ENCODE measurements at regions not wholly inside any gene's neighbourhood (a gene's known extent, or its start where the extent isn't known, plus 50 kb on each side); places are given as distances from the start of the nearest gene placed in this dataset.

DNA sequence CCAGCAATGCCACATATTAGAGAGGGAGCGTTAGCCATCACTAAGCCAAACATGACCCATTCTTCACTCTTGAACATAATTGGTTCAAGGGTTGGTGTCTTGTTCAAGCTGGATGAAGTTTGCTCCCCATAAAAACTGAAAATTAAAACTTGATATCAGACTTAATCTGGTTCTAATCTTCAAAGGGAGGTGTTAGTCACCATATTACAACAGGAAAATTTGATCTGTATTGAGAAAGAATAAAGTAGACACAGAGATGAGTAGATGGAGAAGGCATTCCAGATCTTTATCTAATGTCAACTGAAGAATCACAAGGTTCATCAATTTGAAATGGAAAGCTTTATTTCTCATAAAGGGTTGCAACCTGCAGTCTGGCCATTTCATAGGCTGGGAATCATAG is 972.8 kb downstream of the HACE1 start (continued):
- TF ChIP-seq EZH2phosphoT487 (IDR thresholded peaks at IDR 0.05; ENCODE audit: borderline replicate concordance, low read depth): no peak

DNA sequence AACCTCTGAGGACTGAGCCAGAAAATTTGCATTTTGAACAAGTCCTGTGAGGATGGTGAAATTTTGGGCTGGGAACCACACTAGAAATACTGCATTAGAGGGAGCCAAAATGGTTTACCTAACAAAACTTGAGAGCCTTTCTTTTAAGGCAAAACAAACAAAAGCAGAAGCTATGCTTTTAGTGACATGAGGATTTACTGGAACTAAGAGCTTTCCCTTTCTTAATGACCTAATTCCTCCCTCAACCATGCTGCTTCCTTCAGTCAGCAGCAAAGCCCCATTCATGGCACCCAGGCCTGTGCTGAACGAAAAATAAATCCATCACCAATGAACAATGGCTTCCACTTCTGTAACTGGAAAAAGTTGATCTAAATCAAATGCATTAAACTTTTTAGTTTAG is 974.3 kb downstream of the HACE1 start:
- ChIA-PET POLR2A (no interaction called here), CTCF (no interaction called here)
- DNase-seq: no peak
- no peaks in the 10 kb centered on the region for H3K9me3 ChIP-seq
- H3K27ac ChIP-seq (ENCODE audit: low read depth in 2 of 2, low read length in 1 of 2): no peak overlapping the region
- no peaks in the 10 kb centered on the region for H3K79me2 ChIP-seq (ENCODE audit: insufficient read depth)
- H2AFZ ChIP-seq (ENCODE audit: low read depth): no peak overlapping the region
- no peaks in the 10 kb centered on the region for H3K36me3 ChIP-seq (replicated peaks in 1 of 2; ENCODE audit: control insufficient read depth in 1 of 2, insufficient read depth in 2 of 2, low read length in 1 of 2)
- no peaks in the 10 kb centered on the region for H3K9me2 ChIP-seq
- no peaks in the 10 kb centered on the region for H4K20me1 ChIP-seq (ENCODE audit: insufficient read depth)
- no peak overlapping the region for H3K9ac ChIP-seq
- H3K27me3 ChIP-seq (ENCODE audit: insufficient read depth): no peaks in the 10 kb centered on the region
- WGBS (ENCODE audit: low lambda C conversion rate): 33% methylated on average over 1 of the region's 1 CpG
- no peaks in the 10 kb centered on the region for H3K4me1 ChIP-seq (ENCODE audit: control insufficient read depth in 1 of 2, insufficient read depth in 2 of 2, low read depth in 1 of 2, low read length in 1 of 2)
- TF ChIP-seq RCOR1 (IDR thresholded peaks at IDR 0.05; ENCODE audit: low read length): no peak
- no peak for TF ChIP-seq CHD2 (IDR thresholded peaks at IDR 0.05; ENCODE audit: low read length, partially characterized antibody)
- TF ChIP-seq, protein P1, sequence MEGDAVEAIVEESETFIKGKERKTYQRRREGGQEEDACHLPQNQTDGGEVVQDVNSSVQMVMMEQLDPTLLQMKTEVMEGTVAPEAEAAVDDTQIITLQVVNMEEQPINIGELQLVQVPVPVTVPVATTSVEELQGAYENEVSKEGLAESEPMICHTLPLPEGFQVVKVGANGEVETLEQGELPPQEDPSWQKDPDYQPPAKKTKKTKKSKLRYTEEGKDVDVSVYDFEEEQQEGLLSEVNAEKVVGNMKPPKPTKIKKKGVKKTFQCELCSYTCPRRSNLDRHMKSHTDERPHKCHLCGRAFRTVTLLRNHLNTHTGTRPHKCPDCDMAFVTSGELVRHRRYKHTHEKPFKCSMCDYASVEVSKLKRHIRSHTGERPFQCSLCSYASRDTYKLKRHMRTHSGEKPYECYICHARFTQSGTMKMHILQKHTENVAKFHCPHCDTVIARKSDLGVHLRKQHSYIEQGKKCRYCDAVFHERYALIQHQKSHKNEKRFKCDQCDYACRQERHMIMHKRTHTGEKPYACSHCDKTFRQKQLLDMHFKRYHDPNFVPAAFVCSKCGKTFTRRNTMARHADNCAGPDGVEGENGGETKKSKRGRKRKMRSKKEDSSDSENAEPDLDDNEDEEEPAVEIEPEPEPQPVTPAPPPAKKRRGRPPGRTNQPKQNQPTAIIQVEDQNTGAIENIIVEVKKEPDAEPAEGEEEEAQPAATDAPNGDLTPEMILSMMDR (IDR thresholded peaks at IDR 0.05): no peak
- TF ChIP-seq FOXJ3 (CRISPR knock-in tag; IDR thresholded peaks at IDR 0.05): no peak
- no peak for TF ChIP-seq NRF1 (IDR thresholded peaks at IDR 0.05; ENCODE audit: low read depth, low read length)
- TF ChIP-seq, protein P2, sequence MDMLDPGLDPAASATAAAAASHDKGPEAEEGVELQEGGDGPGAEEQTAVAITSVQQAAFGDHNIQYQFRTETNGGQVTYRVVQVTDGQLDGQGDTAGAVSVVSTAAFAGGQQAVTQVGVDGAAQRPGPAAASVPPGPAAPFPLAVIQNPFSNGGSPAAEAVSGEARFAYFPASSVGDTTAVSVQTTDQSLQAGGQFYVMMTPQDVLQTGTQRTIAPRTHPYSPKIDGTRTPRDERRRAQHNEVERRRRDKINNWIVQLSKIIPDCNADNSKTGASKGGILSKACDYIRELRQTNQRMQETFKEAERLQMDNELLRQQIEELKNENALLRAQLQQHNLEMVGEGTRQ (IDR thresholded peaks at IDR 0.05; ENCODE audit: borderline replicate concordance, low read depth, low read length): no peak
- TF ChIP-seq POLR2AphosphoS5 (IDR thresholded peaks at IDR 0.05; ENCODE audit: low read depth, low read length): no peak
- TF ChIP-seq MXI1 (IDR thresholded peaks at IDR 0.05; ENCODE audit: low read depth, low read length): no peak
- TF ChIP-seq, protein P3, sequence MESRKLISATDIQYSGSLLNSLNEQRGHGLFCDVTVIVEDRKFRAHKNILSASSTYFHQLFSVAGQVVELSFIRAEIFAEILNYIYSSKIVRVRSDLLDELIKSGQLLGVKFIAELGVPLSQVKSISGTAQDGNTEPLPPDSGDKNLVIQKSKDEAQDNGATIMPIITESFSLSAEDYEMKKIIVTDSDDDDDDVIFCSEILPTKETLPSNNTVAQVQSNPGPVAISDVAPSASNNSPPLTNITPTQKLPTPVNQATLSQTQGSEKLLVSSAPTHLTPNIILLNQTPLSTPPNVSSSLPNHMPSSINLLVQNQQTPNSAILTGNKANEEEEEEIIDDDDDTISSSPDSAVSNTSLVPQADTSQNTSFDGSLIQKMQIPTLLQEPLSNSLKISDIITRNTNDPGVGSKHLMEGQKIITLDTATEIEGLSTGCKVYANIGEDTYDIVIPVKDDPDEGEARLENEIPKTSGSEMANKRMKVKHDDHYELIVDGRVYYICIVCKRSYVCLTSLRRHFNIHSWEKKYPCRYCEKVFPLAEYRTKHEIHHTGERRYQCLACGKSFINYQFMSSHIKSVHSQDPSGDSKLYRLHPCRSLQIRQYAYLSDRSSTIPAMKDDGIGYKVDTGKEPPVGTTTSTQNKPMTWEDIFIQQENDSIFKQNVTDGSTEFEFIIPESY (IDR thresholded peaks at IDR 0.05; ENCODE audit: borderline replicate concordance, low read depth): no peak
- no peaks in the 10 kb centered on the region for H3F3A ChIP-seq (replicated peaks; ENCODE audit: insufficient read depth)
- H3K4me2 ChIP-seq: no peak overlapping the region
- no peak overlapping the region for H3K4me3 ChIP-seq (ENCODE audit: low read depth in 2 of 2, low read length in 1 of 2)

DNA sequence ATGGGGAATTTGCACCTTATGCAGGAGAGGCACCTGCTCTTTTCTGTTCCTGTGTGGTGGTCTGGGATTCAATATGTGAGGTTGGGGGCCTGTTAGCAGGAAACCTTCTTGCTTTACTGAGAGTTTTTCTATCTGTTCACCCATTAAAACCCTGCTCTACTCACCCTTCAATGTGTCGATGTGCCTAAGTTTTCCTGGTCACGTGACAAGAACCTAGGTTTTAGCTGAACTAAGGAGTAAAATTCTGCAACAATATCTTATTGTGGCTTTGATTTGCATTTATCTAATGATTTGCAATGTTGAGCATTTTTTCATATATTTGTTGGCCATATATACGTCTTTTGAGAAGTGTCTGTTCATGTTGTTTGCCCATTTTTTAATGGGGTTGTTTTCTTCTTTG is 979.9 kb downstream of the HACE1 start:
- no peak for DNase-seq
- Histone ChIP-seq H4K20me1 (ENCODE audit: insufficient read depth) (no peaks in the 10 kb centered on the region), H3K4me1 (ENCODE audit: control insufficient read depth in 1 of 2, insufficient read depth in 2 of 2, low read depth in 1 of 2, low read length in 1 of 2) (no peaks in the 10 kb centered on the region), H3K36me3 (replicated peaks in 1 of 2; ENCODE audit: control insufficient read depth in 1 of 2, insufficient read depth in 2 of 2, low read length in 1 of 2) (no peaks in the 10 kb centered on the region), H3K9me2 (no peaks in the 10 kb centered on the region), H3K27me3 (ENCODE audit: insufficient read depth) (no peaks in the 10 kb centered on the region), H3K9me3 (no peaks in the 10 kb centered on the region), H3K4me3 (ENCODE audit: low read depth in 2 of 2, low read length in 1 of 2) (no peak overlapping the region), H3K79me2 (ENCODE audit: insufficient read depth) (no peaks in the 10 kb centered on the region), H3F3A (replicated peaks; ENCODE audit: insufficient read depth) (no peaks in the 10 kb centered on the region), H3K27ac (ENCODE audit: low read depth in 2 of 2, low read length in 1 of 2) (no peak overlapping the region), H3K9ac (no peak overlapping the region), H3K4me2 (no peak overlapping the region), H2AFZ (ENCODE audit: low read depth) (no peak overlapping the region)
- CTCF ChIA-PET: no interaction called here
- whole genome bisulfite sequencing (ENCODE audit: low lambda C conversion rate): 47% methylated on average over 3 of the region's 3 CpGs
- POLR2A ChIA-PET: no interaction called here
- no peak for TF ChIP-seq SMC3 (IDR thresholded peaks at IDR 0.05; ENCODE audit: low read depth, low read length)
- TF ChIP-seq, protein P4, sequence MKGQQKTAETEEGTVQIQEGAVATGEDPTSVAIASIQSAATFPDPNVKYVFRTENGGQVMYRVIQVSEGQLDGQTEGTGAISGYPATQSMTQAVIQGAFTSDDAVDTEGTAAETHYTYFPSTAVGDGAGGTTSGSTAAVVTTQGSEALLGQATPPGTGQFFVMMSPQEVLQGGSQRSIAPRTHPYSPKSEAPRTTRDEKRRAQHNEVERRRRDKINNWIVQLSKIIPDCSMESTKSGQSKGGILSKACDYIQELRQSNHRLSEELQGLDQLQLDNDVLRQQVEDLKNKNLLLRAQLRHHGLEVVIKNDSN (IDR thresholded peaks at IDR 0.05; ENCODE audit: borderline replicate concordance, low read depth): no peak
- TF ChIP-seq RFX5 (IDR thresholded peaks at IDR 0.05; ENCODE audit: low read length): no peak
- no peak for TF ChIP-seq FOXM1 (IDR thresholded peaks at IDR 0.05; ENCODE audit: low read depth)
- no peak for TF ChIP-seq NRF1 (IDR thresholded peaks at IDR 0.05; ENCODE audit: low read depth, low read length)
- TF ChIP-seq TCF12 (IDR thresholded peaks at IDR 0.05): no peak
- no peak for TF ChIP-seq MXI1 (IDR thresholded peaks at IDR 0.05; ENCODE audit: low read depth, low read length)
- TF ChIP-seq JUND (IDR thresholded peaks at IDR 0.05): no peak
- TF ChIP-seq, protein P2 (IDR thresholded peaks at IDR 0.05; ENCODE audit: borderline replicate concordance, low read depth, low read length): no peak
- TF ChIP-seq RXRA (IDR thresholded peaks at IDR 0.05; ENCODE audit: borderline replicate concordance, low read depth): no peak
- no peak for TF ChIP-seq RCOR1 (IDR thresholded peaks at IDR 0.05; ENCODE audit: low read length)
- TF ChIP-seq, protein P5, sequence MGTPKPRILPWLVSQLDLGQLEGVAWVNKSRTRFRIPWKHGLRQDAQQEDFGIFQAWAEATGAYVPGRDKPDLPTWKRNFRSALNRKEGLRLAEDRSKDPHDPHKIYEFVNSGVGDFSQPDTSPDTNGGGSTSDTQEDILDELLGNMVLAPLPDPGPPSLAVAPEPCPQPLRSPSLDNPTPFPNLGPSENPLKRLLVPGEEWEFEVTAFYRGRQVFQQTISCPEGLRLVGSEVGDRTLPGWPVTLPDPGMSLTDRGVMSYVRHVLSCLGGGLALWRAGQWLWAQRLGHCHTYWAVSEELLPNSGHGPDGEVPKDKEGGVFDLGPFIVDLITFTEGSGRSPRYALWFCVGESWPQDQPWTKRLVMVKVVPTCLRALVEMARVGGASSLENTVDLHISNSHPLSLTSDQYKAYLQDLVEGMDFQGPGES (IDR thresholded peaks at IDR 0.05; ENCODE audit: low read depth, low read length): no peak
- TF ChIP-seq FOXJ3 (CRISPR knock-in tag; IDR thresholded peaks at IDR 0.05): no peak
- no peak for TF ChIP-seq SIN3A (IDR thresholded peaks at IDR 0.05; ENCODE audit: borderline replicate concordance, low read depth, low read length)
